HCT116 (cell line): ENCODE measurements at regions not wholly inside any gene's neighbourhood (a gene's known extent, or its start where the extent isn't known, plus 50 kb on each side); places are given as distances from the start of the nearest gene placed in this dataset.
A peak's percentile ranks its signal among the peaks of the same experiment; 100 is the strongest.

Experiments used
- ATAC-seq: fragments of 200-7000 bp; cut with Tn5 transposase; 2 replicates; pipeline ENCODE4 v1.9.1; 2020; ENCODE audit warnings: mild to moderate bottlenecking, moderate library complexity
- BruUV-seq: library from RNA; stranded (reverse); fragments of 400-500 nt; replicated peaks from 2 replicates; lab custom pipeline; 2021; lab: Mats Ljungman, UMichigan
- CTCF ChIA-PET: fragments of 300-600 bp; sonication (Branson Sonifier 250); formaldehyde crosslinking; loops from one replicate; lab custom pipeline; 2021; ENCODE audit warnings: antibody characterized with exemption; lab: Charles Lee
- POLR2A ChIA-PET: fragments of 300-600, 350-600 bp; sonication (Branson Sonifier 250); formaldehyde crosslinking; loops from one replicate; lab custom pipeline; 2021; ENCODE audit warnings: antibody characterized with exemption; lab: Charles Lee
- RAD21 ChIA-PET, 2 experiments: fragments of 300-600 bp; sonication (Branson Sonifier 250); formaldehyde crosslinking; loops; one replicate each; lab custom pipeline; 2023; ENCODE audit warnings: low total read pairs in 2 of 2; ENCODE audit not compliant: uncharacterized antibody in 2 of 2, unreplicated experiment in 2 of 2, low non-redundant PET in 1 of 2; lab: Charles Lee
- DNase-seq: peaks from one replicate; pipeline ENCODE4 v3.0.0-alpha.2; 2010; ENCODE audit warnings: low read depth, low spot score
- H2AFZ ChIP-seq: fragments of 200-600 bp; shearing (Covaris generic), sonication (generic); 2 replicates; pipeline ENCODE4 v1.6.1; 2017; ENCODE audit warnings: low read depth, mixed run types, mixed read lengths, antibody characterized with exemption, low read length; ENCODE audit not compliant: poor library complexity, severe bottlenecking
- H3K27ac ChIP-seq: 2 replicates; pipeline ENCODE4 v1.5.1; 2012; ENCODE audit warnings: low read depth, low read length
- H3K27me3 ChIP-seq: fragments of 200-600 bp; sonication (generic); 2 replicates; pipeline ENCODE4 v1.6.1; 2016; ENCODE audit warnings: mixed run types, low read length, mixed read lengths; ENCODE audit not compliant: insufficient read depth
- H3K36me3 ChIP-seq, 2 experiments: fragments of 200-500 bp in 1 of 2; fragments of 200-600 bp in 1 of 2; sonication (Bioruptor generic) in 1 of 2; sonication (generic) in 1 of 2; 2 replicates each; pipeline versions ENCODE4 v1.5.1 to v1.6.1; 2014 to 2016; ENCODE audit warnings: low read length in 2 of 2, inconsistent platforms in 1 of 2, mixed read lengths in 1 of 2, mixed run types in 1 of 2; ENCODE audit not compliant: insufficient read depth in 2 of 2, control insufficient read depth in 1 of 2
- H3K4me1 ChIP-seq, 2 experiments: fragments of 200-600 bp in 1 of 2; sonication (generic) in 1 of 2; 2 replicates each; pipeline versions ENCODE4 v1.5.1 to v1.6.1; 2012 to 2017; ENCODE audit warnings: low read length in 2 of 2, inconsistent platforms in 1 of 2, mild to moderate bottlenecking in 1 of 2, mixed read lengths in 1 of 2, mixed run types in 1 of 2, moderate library complexity in 1 of 2; ENCODE audit not compliant: insufficient read depth in 2 of 2, control insufficient read depth in 1 of 2
- H3K4me2 ChIP-seq: fragments of 200-600 bp; sonication (generic); 2 replicates; pipeline ENCODE4 v1.6.1; 2017; ENCODE audit warnings: mixed run types, low read length, mixed read lengths
- H3K4me3 ChIP-seq, 2 experiments: fragments of 200-600 bp in 1 of 2; sonication (generic) in 1 of 2; replicated peaks in 1 of 2; 2 replicates each; pipeline ENCODE4 v1.5.1; 2011 to 2016; ENCODE audit warnings: low read length in 2 of 2, control low read depth in 1 of 2, low read depth in 1 of 2, mild to moderate bottlenecking in 1 of 2, mixed read lengths in 1 of 2, mixed run types in 1 of 2
- H3K79me2 ChIP-seq: fragments of 200-600 bp; sonication (generic); 2 replicates; pipeline ENCODE4 v1.6.1; 2017; ENCODE audit warnings: mild to moderate bottlenecking, mixed run types, low read length, moderate library complexity, mixed read lengths; ENCODE audit not compliant: insufficient read depth
- H3K9ac ChIP-seq: fragments of 200-600 bp; sonication (generic); 2 replicates; pipeline ENCODE4 v1.6.1; 2016; ENCODE audit warnings: low read length, mixed read lengths
- H3K9me2 ChIP-seq: fragments of 200-600 bp; sonication (generic), shearing (Covaris generic); 2 replicates; pipeline ENCODE4 v1.6.1; 2017; ENCODE audit warnings: mixed run types, mild to moderate bottlenecking, moderate library complexity; ENCODE audit not compliant: insufficient read depth
- H3K9me3 ChIP-seq, 2 experiments: fragments of 200-500 bp in 1 of 2; fragments of 200-600 bp in 1 of 2; sonication (Bioruptor generic) in 1 of 2; sonication (generic) in 1 of 2; 2 replicates each; pipeline ENCODE4 v1.6.1; 2014 to 2017; ENCODE audit warnings: low read length in 2 of 2, mixed read lengths in 2 of 2, inconsistent platforms in 1 of 2, low read depth in 1 of 2, mild to moderate bottlenecking in 1 of 2, mixed run types in 1 of 2, moderate library complexity in 1 of 2; ENCODE audit not compliant: control insufficient read depth in 1 of 2, insufficient read depth in 1 of 2
- H4K20me1 ChIP-seq: fragments of 200-600 bp; sonication (generic), shearing (Covaris generic); 2 replicates; pipeline ENCODE4 v1.6.1; 2017; ENCODE audit warnings: mixed run types, mild to moderate bottlenecking, moderate library complexity; ENCODE audit not compliant: insufficient read depth
- ATF3 ChIP-seq: IDR thresholded peaks from 2 replicates; pipeline ENCODE4 v1.6.1; 2012
- CBX3 ChIP-seq: IDR thresholded peaks from 2 replicates; pipeline ENCODE4 v1.6.1; 2012; ENCODE audit warnings: low read depth
- CEBPB ChIP-seq: IDR thresholded peaks from 2 replicates; pipeline ENCODE4 v1.6.1; 2012; ENCODE audit warnings: low read depth
- CTCF ChIP-seq, 3 experiments: fragments of 200-600 bp in 1 of 3; sonication (generic) in 1 of 3; IDR thresholded peaks in 2 of 3; conservative IDR thresholded peaks in 1 of 3; 2 replicates each; pipeline ENCODE4 v1.5.1; 2012 to 2017; ENCODE audit warnings: low read depth in 2 of 3, low read length in 2 of 3, antibody characterized with exemption in 1 of 3, borderline replicate concordance in 1 of 3, control low read depth in 1 of 3, mild to moderate bottlenecking in 1 of 3, mixed read lengths in 1 of 3, mixed run types in 1 of 3, moderate library complexity in 1 of 3; ENCODE audit not compliant: insufficient read depth in 1 of 3
- EGR1 ChIP-seq: IDR thresholded peaks from 2 replicates; pipeline ENCODE4 v1.6.1; 2012; ENCODE audit warnings: low read depth
- FOSL1 ChIP-seq: IDR thresholded peaks from 2 replicates; pipeline ENCODE4 v1.6.1; 2012; ENCODE audit warnings: low read depth
- RAD21 ChIP-seq: IDR thresholded peaks from 2 replicates; pipeline ENCODE4 v1.6.1; 2012; ENCODE audit warnings: low read depth, mild to moderate bottlenecking
- SIN3A ChIP-seq: IDR thresholded peaks from 2 replicates; pipeline ENCODE4 v1.6.1; 2012; ENCODE audit warnings: low read depth
- SP1 ChIP-seq: IDR thresholded peaks from 2 replicates; pipeline ENCODE4 v1.6.1; 2012; ENCODE audit warnings: low read depth
- SRF ChIP-seq: IDR thresholded peaks from 2 replicates; pipeline ENCODE4 v1.6.1; 2012; ENCODE audit warnings: low read depth
- TCF7L2 ChIP-seq: IDR thresholded peaks from 2 replicates; pipeline ENCODE4 v1.7.0; 2011; ENCODE audit warnings: borderline replicate concordance, inconsistent platforms; ENCODE audit not compliant: insufficient read depth, insufficient read length; ENCODE audit errors: extremely low read depth
- YY1 ChIP-seq: IDR thresholded peaks from 2 replicates; pipeline ENCODE4 v1.6.1; 2011; ENCODE audit warnings: low read length, low read depth, moderate library complexity, mild to moderate bottlenecking; ENCODE audit not compliant: insufficient replicate concordance; ENCODE audit errors: extremely low read depth
- ZNF274 ChIP-seq: fragments of 200-500 bp; sonication (Bioruptor generic); IDR thresholded peaks from 2 replicates; pipeline ENCODE4 v1.6.1; 2014; ENCODE audit warnings: mild to moderate bottlenecking, low read depth, low read length, inconsistent platforms
- intact Hi-C: fragments of 100-400 bp; cut with micrococcal nuclease; formaldehyde crosslinking; loops from 2 replicates; pipeline ENCODE4 v1.10.0; 2022

DNA sequence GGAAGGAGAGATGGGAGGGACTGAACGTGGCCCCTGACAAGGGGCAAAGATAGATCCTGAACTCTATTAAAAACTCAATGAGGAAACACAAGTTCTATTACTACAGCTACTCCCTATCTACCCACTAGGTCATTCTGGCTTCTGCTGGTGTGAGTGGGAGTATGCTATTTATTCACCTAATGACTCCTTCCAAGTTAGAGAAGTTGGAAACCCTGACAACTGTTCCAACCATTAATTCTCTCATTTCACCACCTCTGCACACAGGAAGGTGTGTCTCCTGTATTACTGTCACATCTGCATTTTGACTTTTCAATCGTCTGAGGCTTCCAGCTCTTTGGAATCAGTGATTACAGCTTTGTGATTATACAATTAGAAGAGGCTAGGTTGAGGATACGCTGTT is 169.4 kb upstream of the ADO start (continued):
- TF ChIP-seq RAD21 (no peak), FOSL1 (no peak), ATF3 (no peak), EGR1 (no peak), TCF7L2 (no peak), ZNF274 (no peak), YY1 (no peak), CBX3 (no peak), CEBPB (no peak), SP1 (no peak), SRF (no peak)

DNA sequence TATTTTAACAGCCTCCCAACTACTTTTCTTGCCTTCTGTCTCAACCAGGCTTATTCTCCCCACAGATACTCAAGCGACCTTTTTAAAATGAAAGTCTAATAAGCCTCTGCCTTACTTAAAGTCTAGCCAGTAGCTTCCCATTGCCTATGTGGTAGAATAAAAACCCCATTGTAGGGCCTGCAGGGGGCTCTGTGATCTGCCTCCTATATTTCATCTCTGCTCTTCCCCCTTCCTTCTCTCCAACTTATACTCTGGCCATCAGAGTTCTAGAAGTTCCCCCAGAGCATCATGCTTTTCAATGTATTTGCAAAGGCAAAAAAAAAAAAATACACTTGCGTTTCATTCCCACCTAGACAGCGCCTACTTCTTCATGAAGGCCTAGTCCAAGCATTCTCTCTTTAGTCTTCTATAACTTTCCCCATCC is 167.7 kb upstream of the ADO start:
- no peak overlapping the region for H2AFZ ChIP-seq
- ATAC-seq (no peak), DNase-seq (no peak)
- H3K4me1 ChIP-seq: no peaks in the 10 kb centered on the region
- no TSS peak for BruUV-seq
- H3K27ac ChIP-seq: no peak overlapping the region
- H3K9ac ChIP-seq: no peak overlapping the region
- H3K27me3 ChIP-seq: no peaks in the 10 kb centered on the region
- H3K9me2 ChIP-seq: no peaks in the 10 kb centered on the region
- no peaks in the 10 kb centered on the region for H3K36me3 ChIP-seq
- H3K79me2 ChIP-seq: no peaks in the 10 kb centered on the region
- POLR2A ChIA-PET: no interaction called here
- intact Hi-C loops: no loop called here
- RAD21 ChIA-PET: no interaction called here
- no peaks in the 10 kb centered on the region for H4K20me1 ChIP-seq
- TF ChIP-seq YY1: no peak
- no peak for TF ChIP-seq SIN3A
- 0 out of 6 replicates have a peak, but pooled peaks of 1 of the 3 experiments have one; percentile 9 for TF ChIP-seq CTCF (IDR thresholded peaks at IDR 0.05 in 2 of 3, conservative IDR thresholded peaks at IDR 0.05 in 1 of 3; ENCODE audit: borderline replicate concordance in 1 of 3, insufficient read depth in 1 of 3, low read depth in 2 of 3, low read length in 2 of 3)
- H3K9me3 ChIP-seq: no peaks in the 10 kb centered on the region
- CTCF ChIA-PET: interaction anchor here (0.7 kb wide), 1 partner anchor 444 kb away, joined by 3 read pairs; no protein-coding TSS in a partner anchor
- H3K4me3 ChIP-seq: no peak overlapping the region
- no peak overlapping the region for H3K4me2 ChIP-seq
